Vagina (tissue), 2 donors: ENCODE measurements at regions not wholly inside any gene's neighbourhood (a gene's known extent, or its start where the extent isn't known, plus 50 kb on each side); places are given as distances from the start of the nearest gene placed in this dataset.

Source experiments
- DNase-seq, 2 donors: peaks; one replicate each; pipeline ENCODE4 v3.0.0-alpha.2; 2017; ENCODE audit errors: extremely low spot score in 2 of 2
- H3K27ac ChIP-seq: fragments of 200-600 bp; sonication (generic); one replicate; pipeline ENCODE4 v1.5.1; 2019
- H3K27me3 ChIP-seq: fragments of 200-600 bp; sonication (generic); one replicate; pipeline ENCODE4 v1.5.1; 2019
- H3K36me3 ChIP-seq, 2 donors: fragments of 200-600 bp; sonication (generic); one replicate each; pipeline ENCODE4 v1.5.1; 2017 to 2019
- H3K4me1 ChIP-seq: fragments of 200-600 bp; sonication (generic); one replicate; pipeline ENCODE4 v1.5.1; 2019
- H3K4me3 ChIP-seq, 2 donors: fragments of 200-600 bp; sonication (generic); 1 replicate in 1 of 2; 2 replicates in 1 of 2; pipeline ENCODE4 v1.5.1; 2016 to 2019
- H3K9me3 ChIP-seq: fragments of 200-600 bp; sonication (generic); one replicate; pipeline ENCODE4 v1.5.1; 2019
- CTCF ChIP-seq, 3 experiments: fragments of 450-650 bp in 2 of 3; fragments of 200-600 bp in 1 of 3; sonication (generic) in 1 of 3; IDR thresholded peaks; one replicate each; pipeline ENCODE4 v1.5.1; 2017 to 2019; ENCODE audit warnings: antibody characterized with exemption in 3 of 3, mild to moderate bottlenecking in 2 of 3, moderate library complexity in 2 of 3
- POLR2A ChIP-seq, 2 donors: fragments of 450-650 bp; IDR thresholded peaks; one replicate each; pipeline ENCODE4 v1.6.1; 2017; ENCODE audit warnings: antibody characterized with exemption in 2 of 2, mild to moderate bottlenecking in 2 of 2, moderate library complexity in 2 of 2
- POLR2AphosphoS5 ChIP-seq, 2 donors: sonication (generic); formaldehyde crosslinking; IDR thresholded peaks; one replicate each; pipeline ENCODE4 v1.9.0; 2017; ENCODE audit warnings: antibody characterized with exemption in 2 of 2, mild to moderate bottlenecking in 2 of 2, low read depth in 1 of 2; ENCODE audit not compliant: insufficient read depth in 1 of 2
- intact Hi-C: fragments of 100-400 bp; cut with DNase I; formaldehyde crosslinking; loops from one replicate; pipeline ENCODE4 v1.15.1; 2023

GRCh38 chr2:207226671-207227061 lies 60.9 kb upstream of the KLF7 start:
- DNase-seq: no peak
- peaks cover 17% of the 10 kb centered on the region for H3K4me1 ChIP-seq
- intact Hi-C loops: no loop called here
- no peaks in the 10 kb centered on the region for H3K9me3 ChIP-seq
- peak overlapping the region; percentile 40 for H3K27ac ChIP-seq
- no peaks in the 10 kb centered on the region for H3K27me3 ChIP-seq
- peak overlapping the region in 1 of 2 donors; percentile 22 for H3K4me3 ChIP-seq
- no peaks in the 10 kb centered on the region for H3K36me3 ChIP-seq
- TF ChIP-seq POLR2A (IDR thresholded peaks at IDR 0.05) (no peak), CTCF (IDR thresholded peaks at IDR 0.05) (no peak), POLR2AphosphoS5 (IDR thresholded peaks at IDR 0.05; ENCODE audit: insufficient read depth in 1 of 2, low read depth in 1 of 2) (no peak)

GRCh38 chr2:207227062-207227748 lies 61.5 kb upstream of the KLF7 start:
- intact Hi-C loops: no loop called here
- no peaks in the 10 kb centered on the region for H3K36me3 ChIP-seq
- peak overlapping the region in 1 of 2 donors; percentile 22 for H3K4me3 ChIP-seq
- no peaks in the 10 kb centered on the region for H3K9me3 ChIP-seq
- H3K27me3 ChIP-seq: no peaks in the 10 kb centered on the region
- TF ChIP-seq POLR2AphosphoS5 (IDR thresholded peaks at IDR 0.05; ENCODE audit: insufficient read depth in 1 of 2, low read depth in 1 of 2) (peak in 1 of 2 donors; percentile 13), CTCF (IDR thresholded peaks at IDR 0.05) (no peak)
- peaks cover 17% of the 10 kb centered on the region for H3K4me1 ChIP-seq
- peak overlapping the region; percentile 40 for H3K27ac ChIP-seq
- no peak for DNase-seq

GRCh38 chr2:207227749-207228145 lies 62.0 kb upstream of the KLF7 start:
- no peak for DNase-seq
- H3K4me1 ChIP-seq: peaks cover 17% of the 10 kb centered on the region
- H3K36me3 ChIP-seq: no peaks in the 10 kb centered on the region
- H3K4me3 ChIP-seq: no peak overlapping the region
- TF ChIP-seq POLR2AphosphoS5 (IDR thresholded peaks at IDR 0.05; ENCODE audit: insufficient read depth in 1 of 2, low read depth in 1 of 2) (no peak), CTCF (IDR thresholded peaks at IDR 0.05) (no peak)
- no peaks in the 10 kb centered on the region for H3K9me3 ChIP-seq
- H3K27ac ChIP-seq: peak overlapping the region; percentile 40
- H3K27me3 ChIP-seq: no peaks in the 10 kb centered on the region
- intact Hi-C loops: no loop called here

DNA sequence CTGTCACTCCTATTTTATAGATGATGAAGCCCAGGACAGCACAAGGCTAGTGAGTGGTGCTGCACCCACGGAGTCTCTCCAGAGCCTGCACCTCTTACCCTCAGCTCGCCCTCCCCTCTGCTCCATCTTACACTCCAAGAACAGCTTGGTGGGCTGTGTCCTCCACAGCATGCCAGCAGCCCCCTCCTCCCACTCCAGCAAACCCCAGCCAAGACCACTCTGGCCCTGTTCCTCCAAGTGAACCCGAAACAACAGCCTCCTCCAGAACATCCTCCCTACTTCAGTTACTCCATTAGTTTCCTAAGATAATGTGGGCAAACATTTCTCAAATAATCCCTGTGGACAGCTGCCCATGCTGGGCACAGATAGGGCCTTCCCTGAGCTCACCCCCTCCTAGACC lies 62.7 kb upstream of the KLF7 start:
- intact Hi-C loops: no loop called here
- TF ChIP-seq CTCF (IDR thresholded peaks at IDR 0.05) (no peak), POLR2AphosphoS5 (IDR thresholded peaks at IDR 0.05; ENCODE audit: insufficient read depth in 1 of 2, low read depth in 1 of 2) (no peak), POLR2A (IDR thresholded peaks at IDR 0.05) (no peak)
- DNase-seq: no peak
- no peak overlapping the region for H3K4me3 ChIP-seq
- H3K36me3 ChIP-seq: no peaks in the 10 kb centered on the region
- H3K27me3 ChIP-seq: no peaks in the 10 kb centered on the region
- H3K4me1 ChIP-seq: peaks cover 17% of the 10 kb centered on the region
- H3K9me3 ChIP-seq: no peaks in the 10 kb centered on the region
- H3K27ac ChIP-seq: no peak overlapping the region

GRCh38 chr2:207229161-207229560 lies 63.4 kb upstream of the KLF7 start:
- Histone ChIP-seq H3K4me1 (peaks cover 17% of the 10 kb centered on the region), H3K27ac (no peak overlapping the region), H3K27me3 (no peaks in the 10 kb centered on the region), H3K36me3 (no peaks in the 10 kb centered on the region), H3K4me3 (no peak overlapping the region), H3K9me3 (no peaks in the 10 kb centered on the region)
- intact Hi-C loops: no loop called here
- TF ChIP-seq POLR2AphosphoS5 (IDR thresholded peaks at IDR 0.05; ENCODE audit: insufficient read depth in 1 of 2, low read depth in 1 of 2): no peak
- no peak for TF ChIP-seq CTCF (IDR thresholded peaks at IDR 0.05)
- no peak for TF ChIP-seq POLR2A (IDR thresholded peaks at IDR 0.05)
- no peak for DNase-seq
